Vagina (tissue), 2 donors: ENCODE measurements at regions not wholly inside any gene's neighbourhood (a gene's known extent, or its start where the extent isn't known, plus 50 kb on each side); places are given as distances from the start of the nearest gene placed in this dataset.
A peak's percentile ranks its signal among the peaks of the same experiment; 100 is the strongest.

ENCODE experiments used
- DNase-seq, 2 donors: peaks; one replicate each; pipeline ENCODE4 v3.0.0-alpha.2; 2017; ENCODE audit errors: extremely low spot score in 2 of 2
- H3K27ac ChIP-seq: fragments of 200-600 bp; sonication (generic); one replicate; pipeline ENCODE4 v1.5.1; 2019
- H3K27me3 ChIP-seq: fragments of 200-600 bp; sonication (generic); one replicate; pipeline ENCODE4 v1.5.1; 2019
- H3K36me3 ChIP-seq, 2 donors: fragments of 200-600 bp; sonication (generic); one replicate each; pipeline ENCODE4 v1.5.1; 2017 to 2019
- H3K4me1 ChIP-seq: fragments of 200-600 bp; sonication (generic); one replicate; pipeline ENCODE4 v1.5.1; 2019
- H3K4me3 ChIP-seq, 2 donors: fragments of 200-600 bp; sonication (generic); 1 replicate in 1 of 2; 2 replicates in 1 of 2; pipeline ENCODE4 v1.5.1; 2016 to 2019
- H3K9me3 ChIP-seq: fragments of 200-600 bp; sonication (generic); one replicate; pipeline ENCODE4 v1.5.1; 2019
- CTCF ChIP-seq, 3 experiments: fragments of 450-650 bp in 2 of 3; fragments of 200-600 bp in 1 of 3; sonication (generic) in 1 of 3; IDR thresholded peaks; one replicate each; pipeline ENCODE4 v1.5.1; 2017 to 2019; ENCODE audit warnings: antibody characterized with exemption in 3 of 3, mild to moderate bottlenecking in 2 of 3, moderate library complexity in 2 of 3
- POLR2A ChIP-seq, 2 donors: fragments of 450-650 bp; IDR thresholded peaks; one replicate each; pipeline ENCODE4 v1.6.1; 2017; ENCODE audit warnings: antibody characterized with exemption in 2 of 2, mild to moderate bottlenecking in 2 of 2, moderate library complexity in 2 of 2
- POLR2AphosphoS5 ChIP-seq, 2 donors: sonication (generic); formaldehyde crosslinking; IDR thresholded peaks; one replicate each; pipeline ENCODE4 v1.9.0; 2017; ENCODE audit warnings: antibody characterized with exemption in 2 of 2, mild to moderate bottlenecking in 2 of 2, low read depth in 1 of 2; ENCODE audit not compliant: insufficient read depth in 1 of 2
- intact Hi-C: fragments of 100-400 bp; cut with DNase I; formaldehyde crosslinking; loops from one replicate; pipeline ENCODE4 v1.15.1; 2023

DNA sequence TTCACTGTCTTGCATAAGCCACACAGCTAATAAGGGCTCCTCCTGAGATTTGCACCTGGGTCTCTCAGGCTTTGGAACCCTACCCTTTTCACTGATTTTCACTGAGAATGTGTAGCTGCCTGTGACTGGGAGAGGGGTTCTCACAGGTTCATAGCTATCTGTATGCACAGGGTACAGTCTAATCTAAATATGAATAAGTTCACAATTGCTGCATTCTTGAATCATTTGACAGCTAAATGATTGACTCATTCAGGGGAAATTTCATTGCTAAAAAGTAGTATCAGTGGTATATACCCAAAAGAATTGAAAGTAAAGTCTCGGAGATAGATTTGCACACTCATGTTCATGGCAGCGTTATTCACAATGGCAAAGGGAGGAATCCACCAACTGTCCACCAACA, 140.7 kb downstream of the BOD1 start:
- no peak for DNase-seq
- Histone ChIP-seq H3K4me3 (no peak overlapping the region), H3K27ac (no peak overlapping the region), H3K9me3 (no peaks in the 10 kb centered on the region), H3K36me3 (no peaks in the 10 kb centered on the region), H3K4me1 (peaks cover 23% of the 10 kb centered on the region), H3K27me3 (no peaks in the 10 kb centered on the region)
- no peak for TF ChIP-seq CTCF (IDR thresholded peaks at IDR 0.05)
- TF ChIP-seq POLR2A (IDR thresholded peaks at IDR 0.05) = no peak
- TF ChIP-seq POLR2AphosphoS5 (IDR thresholded peaks at IDR 0.05; ENCODE audit: insufficient read depth in 1 of 2, low read depth in 1 of 2) = no peak
- intact Hi-C loops = no loop called here

- no peak overlapping the region for H3K4me3 ChIP-seq
- no peak for DNase-seq
- intact Hi-C loops = no loop called here
- no peaks in the 10 kb centered on the region for H3K9me3 ChIP-seq
- no peaks in the 10 kb centered on the region for H3K27me3 ChIP-seq
- TF ChIP-seq CTCF (IDR thresholded peaks at IDR 0.05) (no peak), POLR2AphosphoS5 (IDR thresholded peaks at IDR 0.05; ENCODE audit: insufficient read depth in 1 of 2, low read depth in 1 of 2) (no peak), POLR2A (IDR thresholded peaks at IDR 0.05) (no peak)
- peaks cover 23% of the 10 kb centered on the region for H3K4me1 ChIP-seq
- no peak overlapping the region for H3K27ac ChIP-seq
- H3K36me3 ChIP-seq = no peaks in the 10 kb centered on the region
Measured at GRCh38 chr5:173474881-173475287, 141.6 kb downstream of the BOD1 start.

DNA sequence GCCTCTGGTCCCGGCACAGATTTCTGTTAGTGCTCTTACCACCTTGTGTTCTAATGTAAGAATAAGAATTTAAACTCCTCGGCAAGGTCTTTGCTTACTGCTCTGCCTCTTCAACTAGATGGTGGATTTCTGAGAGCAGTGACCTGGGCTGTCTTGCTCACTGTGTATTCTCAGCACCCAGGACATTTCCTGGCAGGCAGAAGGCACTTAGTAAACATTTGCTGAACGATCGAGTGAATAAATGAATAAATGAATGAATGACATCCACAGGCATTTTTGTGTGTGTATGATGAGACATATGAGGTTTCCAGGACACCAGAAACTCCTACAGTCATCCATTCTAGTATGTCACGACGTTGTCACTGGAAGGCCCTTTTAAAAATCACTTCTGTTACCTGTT, 143.2 kb downstream of the BOD1 start:
- Histone ChIP-seq H3K4me1 (peaks cover 23% of the 10 kb centered on the region), H3K4me3 (no peak overlapping the region)

GRCh38 chr5:173472784-173473278, 143.6 kb downstream of the BOD1 start:
- Histone ChIP-seq H3K9me3 (no peaks in the 10 kb centered on the region), H3K27ac (peak overlapping the region; percentile 74), H3K27me3 (no peaks in the 10 kb centered on the region), H3K4me1 (peaks cover 23% of the 10 kb centered on the region), H3K36me3 (no peaks in the 10 kb centered on the region), H3K4me3 (no peak overlapping the region)
- DNase-seq = no peak
- TF ChIP-seq POLR2AphosphoS5 (IDR thresholded peaks at IDR 0.05; ENCODE audit: insufficient read depth in 1 of 2, low read depth in 1 of 2) = peak in 1 of 2 donors; percentile 26
- no peak for TF ChIP-seq POLR2A (IDR thresholded peaks at IDR 0.05)
- intact Hi-C loops = no loop called here

More for the DNA sequence above, 143.2 kb downstream of the BOD1 start:
- DNase-seq = no peak
- Histone ChIP-seq H3K27ac (peak overlapping the region; percentile 74), H3K27me3 (no peaks in the 10 kb centered on the region), H3K36me3 (no peaks in the 10 kb centered on the region), H3K9me3 (no peaks in the 10 kb centered on the region)
- TF ChIP-seq POLR2A (IDR thresholded peaks at IDR 0.05) (no peak), CTCF (IDR thresholded peaks at IDR 0.05) (no peak)
- intact Hi-C loops = no loop called here

DNA sequence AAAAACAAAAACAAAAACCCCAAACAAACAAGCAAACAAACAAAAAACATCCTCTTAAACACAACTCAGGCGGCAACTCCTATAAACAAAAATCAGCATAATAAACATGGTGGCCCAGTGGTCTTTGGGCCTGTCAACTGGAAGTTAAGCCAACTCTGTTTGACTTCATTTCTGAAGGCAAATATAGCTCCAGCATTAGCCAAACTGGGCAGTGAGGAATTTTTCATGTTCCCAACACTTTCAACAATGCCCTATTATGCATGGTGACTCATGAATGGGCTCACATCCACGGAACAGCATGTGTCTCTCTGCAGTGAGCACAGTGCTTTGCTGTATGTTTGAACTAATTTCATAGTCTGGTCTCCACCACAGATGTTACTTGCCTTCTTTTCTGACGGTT, 143.9 kb upstream of the STC2 start:
- Histone ChIP-seq H3K4me1 (peaks cover 23% of the 10 kb centered on the region), H3K36me3 (no peaks in the 10 kb centered on the region), H3K9me3 (no peaks in the 10 kb centered on the region), H3K4me3 (no peak overlapping the region), H3K27me3 (no peaks in the 10 kb centered on the region), H3K27ac (peak overlapping the region; percentile 74)
- DNase-seq = no peak
- intact Hi-C loops = no loop called here
- TF ChIP-seq POLR2AphosphoS5 (IDR thresholded peaks at IDR 0.05; ENCODE audit: insufficient read depth in 1 of 2, low read depth in 1 of 2) (peak in 1 of 2 donors; percentile 84), POLR2A (IDR thresholded peaks at IDR 0.05) (no peak)

DNA sequence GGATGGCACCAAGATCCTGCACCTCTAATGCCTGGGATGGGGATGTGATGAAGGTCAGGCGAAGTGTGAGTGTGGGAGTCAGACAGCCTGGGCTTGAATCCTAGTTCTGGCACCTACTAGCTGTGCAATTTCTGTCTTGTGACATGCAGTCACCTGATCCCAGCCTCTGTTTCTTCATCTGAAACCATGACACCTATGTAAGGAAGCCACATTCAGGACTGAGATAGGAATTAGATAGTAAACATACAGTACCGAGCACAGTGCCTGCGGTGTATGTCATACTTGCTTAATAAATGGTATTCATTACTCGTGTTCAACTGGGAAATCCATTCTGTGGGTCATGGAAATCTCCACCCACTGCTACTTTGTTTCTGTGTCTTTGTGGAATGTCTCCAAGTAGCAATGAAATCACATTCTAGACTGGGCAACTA, 140.6 kb upstream of the STC2 start:
- no peak for DNase-seq
- H3K4me1 ChIP-seq = peaks cover 23% of the 10 kb centered on the region
- no peak overlapping the region for H3K27ac ChIP-seq
- no peak overlapping the region for H3K4me3 ChIP-seq
- intact Hi-C loops = no loop called here
- H3K27me3 ChIP-seq = no peaks in the 10 kb centered on the region
- no peaks in the 10 kb centered on the region for H3K9me3 ChIP-seq
- H3K36me3 ChIP-seq = no peaks in the 10 kb centered on the region
- TF ChIP-seq POLR2A (IDR thresholded peaks at IDR 0.05) = no peak
- no peak for TF ChIP-seq POLR2AphosphoS5 (IDR thresholded peaks at IDR 0.05; ENCODE audit: insufficient read depth in 1 of 2, low read depth in 1 of 2)
